CD4-positive, CD25-positive, alpha-beta regulatory T cell (primary cell): ENCODE measurements at regions not wholly inside any gene's neighbourhood (a gene's known extent, or its start where the extent isn't known, plus 50 kb on each side); places are given as distances from the start of the nearest gene placed in this dataset.

Experiments used
- ATAC-seq, 2 donors: fragments of 150-1000 bp; cut with Tn5 transposase; one replicate each; pipeline ENCODE4 v1.10.0; 2021; ENCODE audit warnings: low read depth in 2 of 2, moderate number of reproducible peaks in 2 of 2, moderate library complexity in 1 of 2
- DNase-seq, 3 donors: peaks; one replicate each; pipeline versions ENCODE4 v3.0.0 to v3.0.0-alpha.2; 2012 to 2022; ENCODE audit warnings: mixed read lengths in 1 of 3
- H3K27ac ChIP-seq: one replicate; pipeline ENCODE4 v1.7.0; 2013; ENCODE audit warnings: mild to moderate bottlenecking, low read length; ENCODE audit not compliant: insufficient read depth, poor library complexity, severe bottlenecking
- H3K27me3 ChIP-seq: one replicate; pipeline ENCODE4 v1.7.0; 2013; ENCODE audit warnings: low read length; ENCODE audit not compliant: control insufficient read depth, insufficient read depth
- H3K36me3 ChIP-seq: one replicate; pipeline ENCODE4 v1.7.0; 2013; ENCODE audit warnings: mild to moderate bottlenecking, low read length, moderate library complexity; ENCODE audit not compliant: control insufficient read depth, insufficient read depth
- H3K4me1 ChIP-seq: 2 replicates; pipeline ENCODE4 v1.7.0; 2013; ENCODE audit warnings: mild to moderate bottlenecking, low read length; ENCODE audit not compliant: insufficient read depth, control insufficient read depth, poor library complexity, severe bottlenecking
- H3K4me3 ChIP-seq: one replicate; pipeline ENCODE4 v1.7.0; 2013; ENCODE audit warnings: low read depth, mild to moderate bottlenecking, low read length, moderate library complexity
- H3K9me3 ChIP-seq, 2 experiments: 1 replicate in 1 of 2; 2 replicates in 1 of 2; pipeline ENCODE4 v1.7.0; 2013; ENCODE audit warnings: low read length in 2 of 2, mild to moderate bottlenecking in 1 of 2, moderate library complexity in 1 of 2; ENCODE audit not compliant: control insufficient read depth in 2 of 2
- H3K27ac Mint-ChIP-seq, 3 donors: one replicate each; pipeline ENCODE4 v1.8.0; 2020 to 2022; ENCODE audit warnings: mild to moderate bottlenecking in 3 of 3, mixed read lengths in 3 of 3, moderate library complexity in 2 of 3
- H3K27me3 Mint-ChIP-seq: one replicate; pipeline ENCODE4 v1.8.0; 2022; ENCODE audit warnings: mild to moderate bottlenecking, mixed read lengths
- H3K36me3 Mint-ChIP-seq: one replicate; pipeline ENCODE4 v1.8.0; 2020; ENCODE audit warnings: mixed read lengths
- H3K4me1 Mint-ChIP-seq, 4 donors: one replicate each; pipeline ENCODE4 v1.8.0; 2020 to 2022; ENCODE audit warnings: mixed read lengths in 4 of 4, mild to moderate bottlenecking in 1 of 4
- H3K4me3 Mint-ChIP-seq, 4 donors: one replicate each; pipeline ENCODE4 v1.8.0; 2020 to 2022; ENCODE audit warnings: mild to moderate bottlenecking in 4 of 4, mixed read lengths in 4 of 4, moderate library complexity in 3 of 4
- H3K9me3 Mint-ChIP-seq, 7 donors: one replicate each; pipeline ENCODE4 v1.8.0; 2020 to 2022; ENCODE audit warnings: mixed read lengths in 7 of 7, mild to moderate bottlenecking in 3 of 7, moderate library complexity in 2 of 7

GRCh38 chr7:67599331-67600062, 602.9 kb downstream of the TYW1 start:
- no peak for DNase-seq
- Histone ChIP-seq H3K4me1 (no peaks in the 10 kb centered on the region), H3K27me3 (no peaks in the 10 kb centered on the region), H3K9me3 (peaks cover 3 to 8% of the 10 kb centered on the region in 2 experiments), H3K27ac (no peak overlapping the region), H3K36me3 (no peaks in the 10 kb centered on the region), H3K4me3 (no peak overlapping the region)
- no peak for ATAC-seq
- no peak overlapping the region for H3K27ac Mint-ChIP-seq
- peaks cover 4 to 17% (median 6%) of the 10 kb centered on the region in 7 donors for H3K9me3 Mint-ChIP-seq
- no peak overlapping the region for H3K4me3 Mint-ChIP-seq
- no peaks in the 10 kb centered on the region for H3K36me3 Mint-ChIP-seq
- H3K4me1 Mint-ChIP-seq: no peaks in the 10 kb centered on the region
- no peaks in the 10 kb centered on the region for H3K27me3 Mint-ChIP-seq

DNA sequence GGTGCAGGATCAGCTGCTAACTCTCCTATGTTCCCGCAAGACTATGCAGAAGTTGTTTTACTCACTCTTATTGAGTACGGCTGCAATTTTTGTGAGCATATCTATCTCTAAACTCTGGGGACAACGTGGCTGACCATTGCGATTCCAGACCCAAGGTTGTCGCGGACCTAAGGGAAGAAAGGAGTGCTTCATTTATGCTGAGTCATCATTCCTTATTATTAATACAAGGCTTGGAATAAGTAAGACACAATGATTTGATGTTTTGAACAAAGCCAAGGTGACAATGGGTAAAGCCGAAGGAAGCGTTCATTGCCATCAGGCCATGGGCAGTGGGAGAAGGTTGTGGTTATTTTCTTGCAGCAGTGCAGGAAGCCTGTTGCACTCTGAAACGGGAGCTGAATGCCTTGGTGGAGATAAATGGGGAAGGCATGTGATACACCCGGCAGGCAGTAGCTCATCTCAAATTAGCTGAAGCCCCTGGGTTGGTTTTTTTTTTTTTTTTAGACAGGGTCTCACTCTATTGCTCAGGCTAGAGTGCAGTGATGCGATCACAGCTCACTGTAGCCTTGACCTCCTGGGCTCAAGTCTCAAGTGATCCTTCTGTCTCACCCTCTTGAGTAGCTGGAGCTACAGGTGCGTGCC, 605.7 kb downstream of the TYW1 start:
- Mint-ChIP-seq H3K4me1 (no peaks in the 10 kb centered on the region), H3K36me3 (no peaks in the 10 kb centered on the region), H3K27me3 (no peaks in the 10 kb centered on the region), H3K27ac (no peak overlapping the region), H3K9me3 (peaks cover 4 to 27% (median 12%) of the 10 kb centered on the region in 7 donors), H3K4me3 (no peak overlapping the region)
- H3K9me3 ChIP-seq: peaks cover 4 to 26% of the 10 kb centered on the region in 2 experiments
- H3K4me3 ChIP-seq: no peak overlapping the region
- DNase-seq: no peak
- no peaks in the 10 kb centered on the region for H3K36me3 ChIP-seq
- H3K27me3 ChIP-seq: no peaks in the 10 kb centered on the region
- H3K4me1 ChIP-seq: no peaks in the 10 kb centered on the region
- H3K27ac ChIP-seq: no peak overlapping the region
- ATAC-seq: no peak

- peaks cover 4 to 27% (median 13%) of the 10 kb centered on the region in 7 donors for H3K9me3 Mint-ChIP-seq
- ATAC-seq: no peak
Observed at GRCh38 chr7:67604461-67605386, 608.1 kb downstream of the TYW1 start.

DNA sequence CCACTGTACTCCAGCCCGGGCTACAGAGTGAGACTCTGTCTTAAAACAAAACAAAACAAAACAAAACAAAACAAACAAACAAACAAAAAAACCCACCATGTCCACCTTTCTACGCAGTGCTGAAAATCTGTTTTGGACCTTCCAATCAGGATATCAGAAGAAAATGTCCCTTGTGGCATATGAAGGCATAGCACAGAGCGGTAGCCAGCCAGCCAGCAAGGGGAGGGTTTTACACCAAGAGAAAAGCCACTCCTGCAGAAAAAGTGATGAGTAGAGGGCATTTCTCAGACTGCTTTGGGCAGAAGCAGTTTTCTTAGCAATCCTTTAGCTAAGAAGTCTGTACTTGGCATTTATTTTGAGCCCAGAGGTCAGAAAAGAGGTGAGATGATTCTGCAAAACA, 612.2 kb downstream of the TYW1 start:
- H3K36me3 Mint-ChIP-seq: no peaks in the 10 kb centered on the region
- Histone ChIP-seq H3K36me3 (no peaks in the 10 kb centered on the region), H3K27ac (no peak overlapping the region), H3K27me3 (no peaks in the 10 kb centered on the region), H3K9me3 (peaks cover 11 to 25% of the 10 kb centered on the region in 2 experiments), H3K4me3 (no peak overlapping the region), H3K4me1 (no peaks in the 10 kb centered on the region)
- H3K4me1 Mint-ChIP-seq: no peaks in the 10 kb centered on the region
- no peak overlapping the region for H3K27ac Mint-ChIP-seq
- ATAC-seq (no peak), DNase-seq (no peak)
- H3K27me3 Mint-ChIP-seq: no peaks in the 10 kb centered on the region
- H3K9me3 Mint-ChIP-seq: peaks cover 0 to 25% (median 9%) of the 10 kb centered on the region in 7 donors
- H3K4me3 Mint-ChIP-seq: no peak overlapping the region

More at GRCh38 chr7:67604461-67605386, 608.1 kb downstream of the TYW1 start:
- no peaks in the 10 kb centered on the region for H3K4me1 Mint-ChIP-seq
- H3K36me3 ChIP-seq: no peaks in the 10 kb centered on the region
- H3K27ac Mint-ChIP-seq: no peak overlapping the region
- H3K9me3 ChIP-seq: peaks cover 6 to 26% of the 10 kb centered on the region in 2 experiments
- H3K27me3 Mint-ChIP-seq: no peaks in the 10 kb centered on the region
- DNase-seq: no peak
- H3K4me3 Mint-ChIP-seq: no peak overlapping the region
- H3K27ac ChIP-seq: no peak overlapping the region
- no peaks in the 10 kb centered on the region for H3K4me1 ChIP-seq
- H3K27me3 ChIP-seq: no peaks in the 10 kb centered on the region
- no peak overlapping the region for H3K4me3 ChIP-seq
- no peaks in the 10 kb centered on the region for H3K36me3 Mint-ChIP-seq

- Histone ChIP-seq H3K4me3 (no peak overlapping the region), H3K4me1 (no peaks in the 10 kb centered on the region), H3K9me3 (peaks cover 7 to 9% of the 10 kb centered on the region in 2 experiments), H3K27me3 (no peaks in the 10 kb centered on the region), H3K27ac (no peak overlapping the region), H3K36me3 (no peaks in the 10 kb centered on the region)
- Mint-ChIP-seq H3K27ac (no peak overlapping the region), H3K36me3 (no peaks in the 10 kb centered on the region), H3K4me1 (no peaks in the 10 kb centered on the region), H3K27me3 (no peaks in the 10 kb centered on the region), H3K9me3 (peaks cover 0 to 22% (median 5%) of the 10 kb centered on the region in 7 donors), H3K4me3 (no peak overlapping the region)
- DNase-seq (no peak), ATAC-seq (no peak)
Observed at GRCh38 chr7:67610897-67611296, 614.3 kb downstream of the TYW1 start.

GRCh38 chr7:67614843-67615242, 618.2 kb downstream of the TYW1 start:
- ATAC-seq: no peak
- no peaks in the 10 kb centered on the region for H3K27me3 ChIP-seq
- DNase-seq: no peak
- no peaks in the 10 kb centered on the region for H3K4me1 ChIP-seq
- H3K27me3 Mint-ChIP-seq: no peaks in the 10 kb centered on the region
- H3K36me3 Mint-ChIP-seq: no peaks in the 10 kb centered on the region
- H3K4me3 Mint-ChIP-seq: no peak overlapping the region
- H3K36me3 ChIP-seq: no peaks in the 10 kb centered on the region
- no peaks in the 10 kb centered on the region for H3K4me1 Mint-ChIP-seq
- no peak overlapping the region for H3K4me3 ChIP-seq
- peaks cover 0 to 5% of the 10 kb centered on the region in 2 experiments for H3K9me3 ChIP-seq
- no peak overlapping the region for H3K27ac Mint-ChIP-seq
- H3K27ac ChIP-seq: no peak overlapping the region
- peaks cover 0 to 19% (median 2%) of the 10 kb centered on the region in 7 donors for H3K9me3 Mint-ChIP-seq

GRCh38 chr7:67616517-67616916, 619.9 kb downstream of the TYW1 start:
- no peak for ATAC-seq
- Histone ChIP-seq H3K27me3 (no peaks in the 10 kb centered on the region), H3K9me3 (peaks cover 0 to 2% of the 10 kb centered on the region in 2 experiments), H3K36me3 (no peaks in the 10 kb centered on the region), H3K4me1 (no peaks in the 10 kb centered on the region), H3K4me3 (no peak overlapping the region), H3K27ac (no peak overlapping the region)
- peaks cover 0 to 15% (median 5%) of the 10 kb centered on the region in 7 donors for H3K9me3 Mint-ChIP-seq
- no peaks in the 10 kb centered on the region for H3K4me1 Mint-ChIP-seq
- no peaks in the 10 kb centered on the region for H3K27me3 Mint-ChIP-seq
- H3K27ac Mint-ChIP-seq: no peak overlapping the region
- no peaks in the 10 kb centered on the region for H3K36me3 Mint-ChIP-seq
- no peak for DNase-seq
- no peak overlapping the region for H3K4me3 Mint-ChIP-seq
